Activated naive CD4-positive, alpha-beta T cell treated with Interleukin-2 at 50 U/mL for 16 hours (primary cell): ENCODE measurements at regions not wholly inside any gene's neighbourhood (a gene's known extent, or its start where the extent isn't known, plus 50 kb on each side); places are given as distances from the start of the nearest gene placed in this dataset.
"Not testable (repeated sequence)": the region's sequence is repeated elsewhere in the genome, so short reads cannot be mapped to it uniquely, and the experiment has no call there.

Source experiments
- DNase-seq: peaks from one replicate; pipeline ENCODE4 v3.0.0-alpha.2; 2020

GRCh38 chr7:85875398-85875797 is 688.5 kb upstream of the SEMA3D start:
- no peak for DNase-seq

DNA sequence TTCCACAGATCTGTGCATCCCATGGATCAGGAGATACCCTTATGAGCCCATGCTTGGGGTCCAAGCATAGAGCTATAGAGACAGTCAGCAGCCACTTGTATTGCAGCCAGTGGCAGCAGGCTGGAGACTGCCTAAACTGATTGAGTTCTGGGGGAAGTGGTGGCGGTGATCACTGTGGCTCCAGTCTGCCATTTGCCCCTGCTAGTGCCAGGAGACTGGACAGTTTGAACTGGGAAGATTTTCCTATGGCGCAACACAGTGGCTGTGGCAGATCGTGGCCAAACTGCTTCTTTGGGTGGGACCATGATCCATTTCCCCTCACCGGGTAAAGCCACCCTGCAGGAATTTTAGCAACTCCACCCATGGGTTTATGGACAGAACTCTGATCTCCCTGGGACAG is 679.7 kb upstream of the SEMA3D start:
- DNase-seq = no peak

DNA sequence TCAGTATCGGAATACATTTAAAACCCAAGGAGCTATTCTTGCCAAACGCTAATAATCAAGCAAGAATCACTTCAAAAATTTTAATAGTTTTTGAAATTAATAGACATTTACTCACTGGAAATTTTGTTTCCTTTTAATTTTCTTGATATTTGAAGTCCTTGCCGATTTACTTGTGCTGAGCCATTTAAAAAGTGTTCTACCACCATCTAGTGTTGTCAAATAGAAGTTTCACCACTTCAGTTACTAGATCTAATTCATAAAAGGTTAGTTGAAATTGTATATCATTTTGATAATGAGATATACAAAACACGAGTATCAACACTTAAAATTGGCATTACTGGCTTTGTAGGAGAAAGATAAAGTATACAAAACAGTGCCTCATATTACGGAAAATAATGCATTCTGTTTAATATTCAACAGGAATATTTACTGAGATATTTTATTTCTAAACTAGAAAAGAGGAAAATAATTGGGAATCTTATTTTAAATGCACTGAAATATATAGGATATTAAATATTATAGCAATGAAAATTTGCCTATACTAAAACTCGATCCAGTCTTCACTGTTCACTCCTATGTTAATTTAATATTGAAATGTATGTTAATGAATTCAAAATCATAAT is 664.8 kb upstream of the SEMA3D start:
- no peak for DNase-seq

DNA sequence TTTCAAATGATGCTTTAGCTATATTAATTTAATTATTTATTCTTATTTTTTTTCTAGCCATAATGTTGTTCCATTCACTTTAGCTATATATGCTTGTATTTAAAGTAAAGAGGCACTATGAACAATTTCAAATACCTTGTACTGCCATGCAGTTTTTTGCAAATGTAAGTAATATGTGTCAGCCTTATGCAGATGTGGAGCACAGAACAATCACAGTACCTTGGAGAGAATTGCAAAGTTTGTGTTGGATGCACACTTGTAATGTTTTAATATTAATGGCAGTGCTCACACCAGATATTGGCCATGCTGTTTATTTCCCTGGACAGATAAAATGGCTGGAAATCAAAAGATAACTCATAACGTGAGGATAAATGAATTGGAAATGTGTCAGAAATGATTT is 663.5 kb upstream of the SEMA3D start:
- DNase-seq = no peak

DNA sequence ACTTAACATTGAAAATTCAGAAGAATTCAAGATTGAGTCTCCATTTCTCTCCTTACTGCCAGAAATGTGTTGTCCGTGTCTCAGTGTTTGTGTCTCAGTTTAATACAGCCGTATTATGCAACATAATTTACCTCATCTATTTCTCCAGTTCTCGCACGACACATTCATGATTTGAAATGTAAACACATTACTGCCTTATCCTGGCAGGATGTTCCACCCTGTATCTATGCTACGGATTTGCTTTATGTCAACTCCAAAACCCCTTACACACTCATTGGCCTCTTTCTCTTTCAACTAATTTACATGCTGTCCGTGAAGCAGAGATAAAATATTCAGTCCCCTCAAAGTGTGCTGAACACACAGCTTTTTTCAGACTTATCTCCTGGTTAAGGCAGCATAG is 653.7 kb upstream of the SEMA3D start:
- no peak for DNase-seq

DNA sequence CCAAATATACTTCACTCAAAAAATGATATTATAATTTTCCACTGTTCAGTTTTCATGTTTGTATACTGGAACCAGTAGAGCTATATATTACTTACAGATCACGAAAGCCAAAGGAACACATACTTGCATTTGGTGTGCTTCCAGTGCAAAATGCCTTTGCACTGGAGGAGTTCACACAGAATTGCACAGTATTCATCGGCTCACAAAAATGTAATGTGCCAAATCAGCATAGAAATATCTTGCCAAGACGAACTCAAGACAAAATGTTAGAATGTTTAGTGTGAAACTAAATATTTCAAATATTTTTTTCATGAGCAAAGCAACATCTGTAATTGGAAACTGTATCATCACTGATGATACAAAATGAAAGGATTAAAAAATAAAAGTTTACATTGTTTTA is 646.2 kb upstream of the SEMA3D start:
- DNase-seq = no peak

GRCh38 chr7:85830982-85831381 is 644.1 kb upstream of the SEMA3D start:
- no peak for DNase-seq

DNA sequence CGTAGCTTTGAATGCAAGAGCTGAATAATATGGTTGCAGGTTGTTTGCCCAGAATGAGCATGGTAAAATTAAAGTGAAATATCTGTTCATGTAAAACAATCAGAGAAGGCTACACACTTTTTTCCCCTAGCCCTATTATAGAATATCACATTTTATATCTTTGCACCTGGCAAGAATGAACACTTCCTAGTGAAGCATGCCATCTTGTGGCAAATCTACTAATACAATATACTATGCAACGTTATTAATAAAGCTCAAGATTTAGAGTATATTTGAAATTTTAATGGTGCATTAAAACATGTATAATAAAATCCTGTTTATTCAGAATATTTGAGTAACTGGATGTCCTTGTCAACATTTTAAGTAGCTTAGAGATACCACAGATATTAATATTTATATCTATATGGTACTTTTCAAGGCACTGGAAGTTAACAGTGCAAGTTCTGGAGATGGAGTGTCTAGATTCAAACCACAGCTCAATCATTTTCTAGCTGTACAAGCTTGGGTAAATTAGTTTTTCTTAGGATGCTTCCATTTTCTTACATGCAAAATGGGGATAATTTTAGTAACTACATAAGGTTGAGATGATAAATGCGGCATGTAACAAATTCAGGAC is 643.1 kb upstream of the SEMA3D start:
- no peak for DNase-seq

DNA sequence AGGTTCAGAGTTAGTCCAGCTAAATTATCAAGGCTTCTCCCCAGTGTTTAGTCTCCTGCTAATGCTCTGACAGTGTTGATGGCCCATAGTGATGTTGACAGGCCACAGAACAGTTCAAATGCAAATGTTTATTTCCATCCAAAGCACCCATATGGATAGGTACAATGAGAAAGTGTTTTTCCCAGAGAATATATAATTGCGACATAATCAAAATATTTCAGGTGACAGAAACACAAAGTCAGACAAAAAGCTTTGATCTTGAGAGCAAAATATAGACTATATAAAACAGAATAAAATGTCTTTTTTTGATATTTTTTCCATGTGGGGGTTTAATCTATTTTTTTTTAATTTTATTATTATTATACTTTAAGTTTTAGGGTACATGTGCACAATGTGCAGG is 642.3 kb upstream of the SEMA3D start:
- no peak for DNase-seq

- no peak for DNase-seq
These were observed 641.8 kb upstream of the SEMA3D start for GRCh38 chr7:85828614-85829013.

DNA sequence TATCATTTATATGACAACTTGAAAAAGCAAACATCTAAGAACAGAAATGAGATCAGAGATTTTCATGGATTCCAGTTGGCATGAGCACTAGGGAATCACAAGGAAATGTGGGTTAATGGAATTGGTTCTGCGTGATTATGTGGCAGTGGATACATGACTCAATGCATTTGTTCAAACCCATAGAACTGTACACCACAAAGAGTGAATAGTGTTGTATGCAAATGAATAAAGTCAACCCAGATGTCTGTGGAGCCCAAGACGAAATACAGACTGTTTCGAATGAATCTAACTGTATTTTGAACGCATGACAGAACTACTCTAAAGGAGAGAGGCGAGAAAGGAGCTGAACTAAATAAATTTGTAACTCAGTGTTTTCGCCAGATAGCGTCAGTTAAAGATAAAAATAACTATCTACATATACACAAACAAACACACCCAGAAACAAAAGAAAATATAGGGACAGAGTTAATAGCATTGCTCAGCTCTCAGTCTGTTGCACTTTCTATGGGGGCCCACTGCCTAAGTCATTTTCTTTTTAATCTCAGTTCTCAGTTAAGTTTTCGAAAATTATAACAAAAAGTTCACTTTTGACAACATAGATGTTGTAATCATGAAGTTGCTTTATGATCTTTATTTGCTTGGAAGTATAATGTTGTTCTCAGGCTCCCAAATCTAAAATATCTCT is 636.7 kb upstream of the SEMA3D start:
- DNase-seq = no peak

- DNase-seq = no peak
These were observed 635.1 kb upstream of the SEMA3D start for GRCh38 chr7:85821926-85822325.

DNA sequence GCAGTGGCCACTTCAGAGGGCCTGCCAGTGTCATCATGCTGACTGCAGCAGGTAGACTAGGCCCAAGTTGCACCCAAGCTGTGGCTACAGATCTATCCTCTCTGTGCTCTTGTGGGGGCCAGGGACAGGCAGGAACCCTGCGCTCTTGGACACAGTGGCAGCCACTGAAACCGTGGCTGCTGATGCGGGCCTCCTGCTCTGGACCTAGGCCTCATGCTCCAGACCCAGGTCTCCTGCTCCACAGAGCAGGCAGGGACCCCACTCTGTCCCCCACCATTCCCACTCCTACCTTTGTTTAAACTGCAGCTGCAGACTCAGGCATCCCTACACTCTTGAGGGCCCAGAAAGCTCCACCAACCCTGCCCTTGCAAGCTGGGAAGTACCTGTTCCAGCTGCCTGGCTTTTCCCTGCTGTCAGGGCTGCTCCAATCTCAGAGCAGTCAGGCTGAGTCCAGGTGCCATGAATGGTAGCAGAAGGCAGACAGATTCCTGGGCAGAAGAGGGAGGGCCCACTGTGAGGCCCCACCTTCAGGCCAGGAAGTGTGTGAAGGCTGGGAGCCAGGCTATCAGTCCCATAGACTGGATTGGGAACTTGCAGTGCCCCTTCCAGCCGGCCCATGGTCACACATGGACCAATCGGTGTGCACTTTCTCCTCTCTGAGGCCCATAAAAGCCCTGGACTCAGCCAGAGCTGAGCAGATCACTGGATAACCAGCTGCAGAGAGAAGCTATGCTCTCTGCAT is 634.0 kb upstream of the SEMA3D start:
- no peak for DNase-seq

DNA sequence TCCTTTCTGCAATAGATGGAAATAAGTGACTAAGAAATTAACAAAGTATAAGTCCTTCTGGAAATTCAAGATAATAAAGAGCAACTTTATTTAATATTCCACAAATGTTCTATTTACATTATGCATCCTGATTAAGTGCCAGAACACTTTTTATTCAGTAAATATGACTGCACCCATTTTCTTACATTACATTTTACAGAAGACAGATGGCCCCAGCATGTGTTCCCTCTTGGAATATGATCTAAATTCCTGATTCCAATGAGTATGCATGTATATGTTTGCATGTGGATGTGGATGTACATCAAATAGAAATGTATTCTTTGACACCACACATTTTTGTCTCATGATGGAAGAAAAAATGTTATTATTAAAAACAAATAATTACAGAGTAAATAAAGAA is 628.7 kb upstream of the SEMA3D start:
- DNase-seq = no peak

DNA sequence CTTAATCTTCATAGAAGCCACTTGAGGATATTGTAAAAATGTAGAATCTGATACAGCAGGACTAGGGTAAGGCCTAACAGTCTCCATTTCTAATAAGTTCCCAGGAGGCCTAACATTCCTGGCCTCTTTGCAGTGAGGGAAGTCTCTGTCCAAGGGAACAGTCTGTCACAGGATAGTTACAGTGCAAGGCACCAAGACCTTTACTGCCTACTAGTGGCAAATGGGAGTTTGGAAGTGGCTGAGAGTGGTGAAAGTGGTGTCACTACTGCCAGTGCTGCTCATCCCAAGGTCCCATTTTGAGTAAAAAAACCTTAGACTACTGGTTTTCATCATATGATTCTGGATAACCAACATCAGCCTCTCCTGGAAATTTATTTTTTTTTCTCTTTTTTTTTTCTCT is 619.5 kb upstream of the SEMA3D start:
- no peak for DNase-seq

DNA sequence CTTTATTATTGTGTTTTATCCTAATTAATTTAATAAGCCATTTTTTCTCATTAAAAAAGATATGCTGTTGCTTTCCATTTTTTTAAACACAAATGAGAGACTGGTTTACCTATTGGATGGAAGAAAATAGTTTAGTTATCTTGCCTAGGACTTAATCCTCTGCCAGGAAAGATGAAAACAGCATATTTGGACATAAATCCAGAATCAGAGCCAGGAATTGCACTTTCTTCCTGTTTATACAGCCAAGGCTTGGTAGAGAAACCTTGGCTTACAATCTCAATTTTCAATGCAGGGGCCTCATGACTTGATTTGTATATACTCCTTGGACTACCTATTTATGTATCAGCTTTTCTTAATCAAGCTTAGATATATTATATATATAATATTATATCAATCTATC is 618.8 kb upstream of the SEMA3D start:
- DNase-seq = no peak

DNA sequence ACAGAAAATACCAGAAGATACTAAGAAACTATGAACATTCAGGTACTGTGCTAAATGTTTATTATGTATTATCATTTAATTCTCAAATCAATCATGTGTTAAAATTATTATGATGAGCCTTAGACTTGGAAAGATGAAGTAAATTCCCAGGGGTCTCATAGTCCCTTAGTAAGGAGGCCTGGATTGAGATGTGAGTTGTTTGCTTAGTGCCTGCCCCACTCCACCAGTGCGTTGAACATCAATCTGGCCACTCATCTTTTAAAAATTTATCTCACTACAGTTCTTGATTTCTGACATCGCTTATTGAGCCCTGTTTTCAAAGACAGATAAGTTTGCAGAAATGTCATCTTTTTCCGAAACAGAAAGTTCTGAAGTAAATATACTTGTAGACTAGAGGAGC is 618.4 kb upstream of the SEMA3D start:
- DNase-seq = no peak

GRCh38 chr7:85802211-85802610 is 615.4 kb upstream of the SEMA3D start:
- no peak for DNase-seq

GRCh38 chr7:85796956-85797355 is 610.1 kb upstream of the SEMA3D start:
- DNase-seq = no peak

DNA sequence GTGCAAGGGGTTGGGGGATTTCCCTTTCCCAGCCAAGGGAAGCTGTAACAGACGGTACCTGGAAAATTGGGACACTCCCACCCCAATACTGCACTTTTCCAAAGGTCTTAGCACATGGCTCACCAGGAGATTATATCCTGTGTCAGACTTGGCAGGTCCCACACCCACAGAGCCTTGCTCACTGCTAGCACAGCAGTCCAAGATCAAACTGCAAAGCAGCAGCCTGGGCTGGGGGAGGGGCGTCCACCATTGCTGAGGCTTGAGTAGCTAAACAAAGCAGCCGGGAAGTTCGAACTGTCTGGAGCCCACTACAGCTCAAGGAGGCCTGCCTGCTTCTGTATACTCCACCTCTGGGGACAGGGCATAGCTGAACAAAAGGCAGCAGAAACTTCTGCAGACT is 604.2 kb upstream of the SEMA3D start:
- not testable (repeated sequence) for DNase-seq

- no peak for DNase-seq
These were observed 594.8 kb upstream of the SEMA3D start for GRCh38 chr7:85781606-85782005.

GRCh38 chr7:85776691-85777345 is 590.0 kb upstream of the SEMA3D start:
- no peak for DNase-seq

DNA sequence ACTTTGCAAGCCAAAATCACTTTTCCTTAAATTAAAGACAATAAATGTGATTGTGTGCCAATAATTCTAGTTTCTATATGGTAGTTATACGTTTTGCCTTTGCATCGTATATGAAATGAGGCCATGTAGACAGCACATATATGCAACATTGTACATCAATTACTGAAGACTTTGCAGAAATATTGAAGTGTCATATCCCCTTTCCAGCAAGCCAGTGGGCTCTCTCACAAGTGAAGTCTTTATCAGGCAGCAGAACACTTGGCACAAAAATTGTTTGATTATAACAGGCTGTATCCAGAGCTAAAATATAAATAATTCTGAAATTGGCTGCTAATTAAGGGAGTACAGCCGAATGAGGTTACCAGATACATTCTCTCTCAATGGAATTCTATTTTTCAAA is 588.6 kb upstream of the SEMA3D start:
- DNase-seq = no peak
